Retinal pigment epithelial cell (primary cell): ENCODE measurements at regions not wholly inside any gene's neighbourhood (a gene's known extent, or its start where the extent isn't known, plus 50 kb on each side); places are given as distances from the start of the nearest gene placed in this dataset.
"Not testable (repeated sequence)": the region's sequence is repeated elsewhere in the genome, so short reads cannot be mapped to it uniquely, and the experiment has no call there.

Experiments used
- DNase-seq: peaks from one replicate; pipeline ENCODE4 v3.0.0-alpha.2; 2010; ENCODE audit warnings: low read depth
- H3K4me3 ChIP-seq: 2 replicates; pipeline ENCODE4 v1.5.1; 2011; ENCODE audit warnings: mild to moderate bottlenecking, low read length, control low read depth, moderate library complexity
- CTCF ChIP-seq: conservative IDR thresholded peaks from 2 replicates; pipeline ENCODE4 v1.5.1; 2011; ENCODE audit warnings: low read depth, low read length, control low read depth, inconsistent platforms

- H3K4me3 ChIP-seq = no peak overlapping the region
- no peak for TF ChIP-seq CTCF
- DNase-seq = no peak
These were observed 192.3 kb upstream of the SSTR4 start for GRCh38 chr20:22842793-22843192.

- H3K4me3 ChIP-seq = no peak overlapping the region
- no peak for TF ChIP-seq CTCF
These were observed 190.2 kb upstream of the SSTR4 start for GRCh38 chr20:22844959-22845358.

GRCh38 chr20:22846863-22847262 lies 188.2 kb upstream of the SSTR4 start:
- DNase-seq = no peak
- TF ChIP-seq CTCF = no peak
- no peak overlapping the region for H3K4me3 ChIP-seq

More at GRCh38 chr20:22844959-22845358, 190.2 kb upstream of the SSTR4 start:
- no peak for DNase-seq

- no peak for TF ChIP-seq CTCF
- no peak for DNase-seq
- no peak overlapping the region for H3K4me3 ChIP-seq
These were observed 186.7 kb upstream of the SSTR4 start for GRCh38 chr20:22848364-22848763.

GRCh38 chr20:22851679-22852346 lies 183.3 kb upstream of the SSTR4 start:
- TF ChIP-seq CTCF = peak; percentile 64
- H3K4me3 ChIP-seq, DNase-seq: not testable (repeated sequence)

GRCh38 chr20:22861231-22861980 lies 173.7 kb upstream of the SSTR4 start:
- DNase-seq = no peak
- no peak for TF ChIP-seq CTCF
- no peak overlapping the region for H3K4me3 ChIP-seq

- no peak for TF ChIP-seq CTCF
- no peak overlapping the region for H3K4me3 ChIP-seq
- DNase-seq = no peak
These were observed 173.1 kb upstream of the SSTR4 start for GRCh38 chr20:22861990-22862389.
